ENCODE measurements at regions not wholly inside any gene's neighbourhood (a gene's known extent, or its start where the extent isn't known, plus 50 kb on each side); places are given as distances from the start of the nearest gene placed in this dataset.

DNA sequence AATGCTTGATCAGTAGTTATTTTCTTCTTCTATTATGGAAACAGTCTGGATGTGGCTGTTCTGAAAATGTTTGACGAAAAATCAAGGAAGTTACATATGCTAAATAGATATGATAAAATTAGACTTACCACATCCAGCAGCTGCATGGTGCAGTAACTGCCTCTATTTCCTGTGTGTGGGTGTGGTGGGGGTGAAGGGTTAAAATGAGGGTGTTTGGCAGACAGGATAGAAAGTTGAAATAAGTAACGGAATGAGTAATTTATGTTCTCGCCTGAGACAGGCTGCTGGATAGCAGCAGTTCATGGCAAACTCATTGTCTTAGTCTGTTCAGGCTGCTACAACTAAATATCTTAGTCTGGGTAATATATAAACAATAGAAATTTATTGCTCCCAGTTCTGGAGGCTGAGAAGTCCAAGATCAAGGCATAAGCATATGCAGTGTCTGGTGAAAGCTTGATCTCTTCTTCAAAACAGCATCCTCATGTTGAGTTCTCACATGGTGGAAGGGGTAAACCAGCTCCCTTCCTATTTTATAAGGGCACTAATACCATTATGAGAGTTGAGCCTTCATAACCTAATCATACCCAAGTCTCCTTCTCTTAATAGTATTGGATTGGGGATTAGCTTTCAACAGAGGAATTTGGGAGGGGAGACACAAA is 1248.9 kb downstream of the SLITRK5 start:
- TF ChIP-seq EZH2 (IDR thresholded peaks at IDR 0.05) (no peak), POLR2AphosphoS5 (IDR thresholded peaks at IDR 0.05; ENCODE audit: borderline replicate concordance, low read depth, low read length) (no peak), FOXP2 (optimal IDR thresholded peaks at IDR 0.05; ENCODE audit: control extremely low read depth, extremely low read length, insufficient read depth) (no peak)
